NCI-H1694 (cell line): ENCODE measurements at regions not wholly inside any gene's neighbourhood (a gene's known extent, or its start where the extent isn't known, plus 50 kb on each side); places are given as distances from the start of the nearest gene placed in this dataset.

Experiments
- DNase-seq: peaks from one replicate; lab custom pipeline; 2025; lab: John Stamatoyannopoulos, UW

DNA sequence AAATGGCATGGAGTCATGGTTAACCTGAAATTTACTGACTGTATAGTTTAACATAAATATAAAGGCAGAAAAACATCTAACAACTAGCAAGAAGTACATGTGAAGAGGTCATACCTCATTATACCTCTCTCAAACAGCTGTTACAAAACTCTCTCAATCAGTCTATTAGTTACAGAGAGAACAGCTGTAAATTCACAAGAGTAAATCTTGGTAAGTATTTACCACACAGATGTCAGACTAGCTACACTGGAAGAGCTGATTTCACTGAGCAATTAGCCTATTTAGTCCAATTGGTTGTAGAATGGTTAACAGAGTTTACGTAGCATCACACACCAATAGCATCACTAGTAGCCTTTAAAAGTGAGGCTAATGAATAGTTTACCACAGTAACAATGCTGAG is 463.4 kb upstream of the USP15 start:
- DNase-seq = no peak

DNA sequence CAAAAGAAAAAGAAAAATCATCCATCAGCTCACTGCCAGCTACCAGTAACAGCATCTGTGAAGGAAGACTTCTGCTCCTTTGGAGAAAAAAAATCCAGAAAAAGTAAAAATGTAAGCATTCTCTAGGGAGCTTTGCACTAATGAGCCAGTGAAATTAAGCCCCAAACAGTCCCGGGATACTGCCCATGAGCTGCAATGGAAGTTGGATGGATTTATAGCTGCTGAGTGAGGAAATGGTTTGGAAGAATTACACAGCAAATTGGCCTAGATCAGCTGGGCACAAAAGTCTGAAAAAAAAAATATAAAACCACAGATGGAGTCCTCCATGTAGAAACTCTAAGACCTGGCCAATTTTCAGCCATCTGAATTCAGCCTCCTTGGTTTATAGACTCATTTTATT is 462.9 kb upstream of the USP15 start:
- no peak for DNase-seq

DNA sequence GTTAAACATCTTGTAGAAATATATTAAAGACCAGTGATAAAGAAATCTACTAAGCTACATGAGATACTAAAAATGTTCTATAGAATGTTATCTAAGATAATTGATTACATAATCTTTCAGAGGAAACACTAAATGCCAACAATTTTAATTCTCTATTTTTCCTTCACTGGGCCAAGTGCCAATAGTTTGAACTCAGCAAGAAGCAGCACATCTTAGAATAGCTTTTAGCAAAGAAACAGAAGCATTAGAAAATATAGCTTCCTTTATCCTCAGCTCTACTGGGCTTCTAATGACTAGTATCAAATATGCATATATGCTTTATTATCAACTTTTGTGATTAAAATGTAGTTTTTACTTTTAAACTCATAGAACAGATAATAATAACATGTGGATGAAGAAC is 461.4 kb upstream of the USP15 start:
- DNase-seq = no peak

DNA sequence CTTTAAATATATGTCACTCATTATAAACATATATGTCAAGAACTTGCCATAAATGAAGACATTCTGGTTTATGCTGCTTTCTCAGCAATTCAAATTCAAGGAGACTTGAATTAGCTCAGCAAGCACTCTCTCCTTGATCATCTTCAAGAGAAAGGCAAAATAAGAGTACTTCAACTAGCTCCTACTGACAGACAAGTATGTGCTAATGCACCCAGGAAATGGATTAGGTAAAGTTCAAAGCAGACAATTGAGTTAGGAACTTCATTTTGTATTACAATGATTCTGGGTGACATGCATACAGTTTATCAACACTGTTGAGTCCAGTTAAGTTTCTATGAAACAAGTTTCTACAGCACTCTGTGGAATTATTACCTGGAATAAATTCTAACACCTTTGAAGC is 455.9 kb upstream of the USP15 start:
- DNase-seq = no peak

DNA sequence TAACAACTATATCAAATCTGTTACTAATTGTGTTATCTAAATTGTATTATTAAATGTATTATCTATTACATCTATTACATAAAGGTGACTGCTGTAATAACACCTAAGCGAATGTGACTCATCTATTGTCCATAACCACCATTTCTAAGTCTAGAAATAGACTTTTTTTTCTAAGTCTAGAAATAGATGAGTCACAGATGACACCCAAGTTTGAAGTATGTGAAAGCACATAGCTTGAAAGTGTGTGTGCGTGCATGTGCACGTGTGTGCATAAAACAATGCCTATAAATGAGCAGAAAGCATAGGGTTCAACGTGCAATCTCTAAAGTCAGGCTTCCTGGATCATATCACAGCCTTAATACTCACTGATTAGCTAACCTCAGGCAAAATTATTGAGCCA is 451.3 kb upstream of the USP15 start:
- DNase-seq = no peak

DNA sequence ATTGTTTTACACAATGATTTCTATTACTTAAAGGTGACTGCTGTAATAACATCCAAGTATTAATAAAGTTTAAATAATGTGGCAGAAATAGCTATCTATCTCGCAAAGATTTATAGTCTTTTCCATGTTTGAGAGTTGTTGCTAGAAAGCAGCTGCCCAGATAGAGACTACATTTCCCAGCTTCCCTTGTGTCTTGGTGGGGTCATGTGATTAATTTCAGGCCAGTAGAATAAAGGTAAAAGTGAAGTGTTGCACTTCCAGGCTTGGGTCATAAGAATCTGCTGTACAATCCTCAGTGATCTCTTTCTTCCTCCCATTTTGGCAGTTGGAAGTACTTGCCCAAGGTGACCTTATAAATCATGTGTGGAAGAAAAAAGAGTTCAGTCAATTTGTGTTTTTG is 449.7 kb upstream of the USP15 start:
- DNase-seq = no peak

DNA sequence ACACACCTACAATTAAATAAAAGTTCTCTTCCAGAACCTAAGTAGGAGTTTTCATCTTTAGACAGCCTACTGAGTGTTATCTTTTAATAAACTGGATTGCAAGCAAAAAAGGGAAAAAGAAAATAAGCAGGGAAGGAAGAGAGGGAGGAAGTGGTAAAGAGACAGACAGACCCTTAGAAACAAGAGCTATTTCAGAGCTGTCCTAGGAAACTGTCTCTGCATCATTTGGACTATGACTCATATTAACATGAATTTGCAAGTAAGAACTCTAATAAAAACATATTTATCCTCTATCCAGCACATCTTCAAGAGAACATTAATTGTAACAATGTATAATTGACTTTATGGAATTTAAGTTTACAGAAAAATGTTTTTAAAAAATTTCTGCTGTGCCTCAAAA is 438.8 kb upstream of the USP15 start:
- no peak for DNase-seq

DNA sequence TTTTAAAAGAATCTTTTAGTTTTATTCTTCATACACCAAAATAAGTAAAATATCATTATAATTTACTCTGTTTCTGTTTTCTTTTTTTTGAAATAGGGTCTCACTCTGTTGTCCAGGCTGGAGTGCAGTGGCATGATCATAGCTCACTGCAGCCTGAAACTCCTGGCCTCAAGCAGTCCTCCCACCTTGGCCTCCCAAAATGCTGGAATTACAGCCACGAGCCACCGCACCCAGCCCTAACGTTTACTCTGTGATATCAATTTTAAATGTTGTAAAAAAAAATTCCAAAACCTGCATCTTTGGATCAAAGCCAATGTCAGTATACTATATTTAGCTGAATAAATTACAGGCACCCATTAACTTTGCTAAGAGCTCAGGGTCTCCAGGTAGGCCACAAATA is 437.1 kb upstream of the USP15 start:
- no peak for DNase-seq

DNA sequence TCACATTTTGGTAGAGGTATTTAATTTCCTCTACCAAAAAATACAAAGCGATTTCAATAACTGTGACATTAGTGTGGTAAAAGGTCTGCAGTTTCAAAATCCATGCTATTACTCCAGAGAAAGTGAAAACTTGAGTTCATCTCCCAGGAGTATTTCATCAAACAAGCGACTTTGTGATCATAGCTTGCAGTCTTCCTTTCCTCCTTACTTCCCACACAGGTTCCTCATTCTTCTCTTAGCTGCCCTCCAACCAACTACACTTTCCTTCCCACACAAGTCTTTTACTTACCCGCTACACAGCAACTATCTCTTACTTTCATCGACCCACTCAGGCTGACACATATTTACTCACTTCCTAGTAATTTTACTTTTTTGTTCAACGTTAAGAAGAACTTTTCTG is 413.4 kb upstream of the USP15 start:
- DNase-seq = no peak

DNA sequence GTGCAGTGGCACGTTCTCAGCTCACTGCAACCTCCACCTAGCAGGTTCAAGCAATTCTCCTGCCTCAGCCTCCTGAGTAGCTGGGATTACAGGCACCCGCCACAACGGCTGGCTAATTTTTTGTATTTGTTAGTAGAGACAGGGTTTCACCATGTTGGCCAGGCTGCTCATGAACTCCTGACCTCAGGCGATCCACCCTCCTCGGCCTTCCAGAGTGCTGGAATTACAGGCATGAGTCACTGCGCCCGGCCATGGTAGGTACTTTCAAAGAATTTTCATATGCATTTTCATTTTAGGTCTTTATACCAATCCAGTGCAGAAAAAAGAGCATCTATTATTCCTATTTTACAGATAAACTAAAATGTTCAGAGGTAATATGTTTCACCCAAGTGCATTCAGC is 411.3 kb upstream of the USP15 start:
- DNase-seq = no peak

DNA sequence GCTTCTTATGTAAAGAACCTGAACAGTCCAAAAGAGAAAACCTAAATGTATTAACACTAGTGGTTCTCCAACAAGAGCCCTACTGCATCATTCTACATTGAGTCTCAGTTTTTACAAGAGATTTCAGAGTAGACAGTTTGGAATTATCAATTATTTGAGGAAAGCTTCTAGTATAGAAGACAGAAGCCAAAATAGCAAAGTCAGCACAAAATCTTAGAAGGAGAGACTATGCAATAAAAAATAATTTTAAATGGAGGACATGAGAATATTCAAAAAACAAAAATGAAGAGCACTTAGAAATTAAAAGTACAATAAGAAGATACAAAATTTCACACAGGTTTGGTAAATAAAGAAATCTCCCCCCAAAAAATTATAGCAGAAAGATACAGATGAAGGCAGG is 406.3 kb upstream of the USP15 start:
- no peak for DNase-seq

DNA sequence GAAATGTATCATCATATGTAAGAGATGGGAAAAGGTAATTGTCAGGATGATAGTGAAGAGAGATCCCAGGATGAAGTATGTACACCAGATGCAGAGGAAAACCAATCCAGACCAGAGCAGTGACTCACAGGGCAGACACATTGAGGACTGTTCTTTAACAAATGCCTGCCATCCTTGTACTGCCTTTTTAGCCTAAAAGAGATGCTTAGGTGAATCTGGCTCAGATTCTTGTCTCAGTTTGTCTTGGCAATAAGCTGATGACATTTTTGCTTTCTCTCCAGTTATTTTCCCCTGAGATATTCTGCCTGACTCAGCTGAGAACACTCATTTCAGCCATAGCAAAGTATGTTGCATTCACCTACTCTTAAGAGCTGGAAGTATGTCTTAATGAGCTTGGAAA is 405.3 kb upstream of the USP15 start:
- DNase-seq = no peak

DNA sequence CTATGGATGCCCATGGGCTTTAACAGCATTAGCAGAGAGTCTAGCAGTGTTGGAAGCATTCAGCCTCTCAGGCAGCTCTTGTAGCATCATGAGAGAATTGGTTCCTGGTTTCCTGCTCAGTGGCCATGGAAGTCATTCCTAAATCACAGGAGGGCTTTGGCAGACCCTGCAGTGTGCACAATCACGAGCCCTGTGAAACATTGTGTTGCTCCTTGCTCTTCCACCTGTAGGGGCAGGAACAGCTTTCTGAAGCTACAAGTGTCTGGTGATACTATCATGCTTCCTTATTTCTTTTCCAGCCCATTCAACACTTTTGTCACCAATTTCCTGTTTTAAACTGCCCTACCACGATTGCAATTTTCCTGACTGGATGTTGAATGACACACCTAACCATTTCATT is 402.2 kb upstream of the USP15 start:
- DNase-seq = no peak

DNA sequence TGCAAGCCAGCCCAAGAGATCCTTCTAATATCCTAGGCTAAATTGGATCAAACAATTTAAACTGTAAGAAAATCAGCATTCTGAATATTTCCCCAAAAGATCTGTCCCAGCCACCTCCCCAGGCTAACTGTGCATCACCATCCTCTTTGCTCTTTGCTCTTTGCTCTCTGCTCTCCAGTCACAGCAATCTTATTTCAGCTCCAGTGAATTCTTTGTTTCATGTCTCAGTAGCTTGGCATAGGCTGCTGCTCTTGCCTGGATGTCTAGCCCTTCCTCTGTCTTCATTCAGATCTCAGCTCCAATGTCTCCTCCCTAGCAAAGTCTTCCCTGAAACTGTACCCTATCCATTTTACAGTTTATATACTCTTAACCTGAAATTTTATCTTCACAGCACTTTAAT is 399.8 kb upstream of the USP15 start:
- DNase-seq = no peak

DNA sequence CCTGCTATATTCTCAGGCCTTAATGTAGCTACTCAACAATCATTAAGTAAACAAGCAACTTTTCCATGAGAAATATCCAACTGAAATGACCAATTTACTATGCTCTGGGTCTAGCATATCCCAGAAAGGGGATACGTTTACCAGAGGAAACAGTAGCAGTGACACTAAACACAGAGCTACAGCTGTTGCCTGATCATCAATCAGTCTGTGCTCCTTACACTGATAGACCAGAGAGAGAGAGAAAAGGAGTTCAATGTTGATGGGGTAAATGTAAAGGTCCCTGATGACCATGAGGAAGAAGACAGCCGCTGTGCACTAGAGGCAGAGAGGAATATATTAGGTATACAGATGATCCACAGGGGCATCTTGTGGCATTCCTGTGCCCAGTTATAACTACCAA is 397.2 kb upstream of the USP15 start:
- no peak for DNase-seq

DNA sequence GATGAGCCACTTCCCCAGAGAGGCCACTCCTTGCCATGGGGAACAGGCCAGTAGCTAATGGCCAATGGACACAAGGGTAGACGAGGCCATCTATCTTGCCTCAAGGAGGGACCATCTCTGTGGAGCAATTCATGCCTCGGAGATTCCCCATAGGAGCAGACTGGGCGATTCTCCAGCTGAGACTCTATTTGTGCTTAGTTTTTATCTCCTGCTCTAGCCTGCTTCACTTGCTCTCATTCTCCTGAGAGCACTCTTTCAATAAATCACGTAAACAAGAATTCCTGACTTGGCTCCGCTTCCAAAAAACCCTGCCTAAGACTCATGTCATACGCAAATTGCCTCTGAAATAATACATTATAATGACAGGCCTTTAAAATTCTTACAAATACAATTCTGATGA is 396.4 kb upstream of the USP15 start:
- DNase-seq = no peak

DNA sequence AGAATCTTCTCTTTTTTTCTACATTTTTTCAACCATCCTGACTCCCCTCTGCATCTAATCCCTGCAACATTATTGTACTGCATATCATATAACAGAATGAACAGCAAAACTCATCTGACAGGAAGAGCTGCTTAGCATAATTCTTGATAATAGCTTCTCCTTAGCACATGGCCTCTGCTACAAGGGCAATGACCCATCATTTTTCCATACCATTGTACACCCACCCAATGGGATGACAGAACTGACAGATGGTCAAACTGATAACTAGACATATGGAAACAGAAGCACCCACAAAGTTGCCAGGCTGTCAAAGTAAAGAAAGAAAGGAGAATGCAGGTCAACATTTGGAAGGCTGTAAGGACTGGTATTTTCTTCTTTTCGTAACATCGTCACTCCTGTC is 390.4 kb upstream of the USP15 start:
- no peak for DNase-seq

DNA sequence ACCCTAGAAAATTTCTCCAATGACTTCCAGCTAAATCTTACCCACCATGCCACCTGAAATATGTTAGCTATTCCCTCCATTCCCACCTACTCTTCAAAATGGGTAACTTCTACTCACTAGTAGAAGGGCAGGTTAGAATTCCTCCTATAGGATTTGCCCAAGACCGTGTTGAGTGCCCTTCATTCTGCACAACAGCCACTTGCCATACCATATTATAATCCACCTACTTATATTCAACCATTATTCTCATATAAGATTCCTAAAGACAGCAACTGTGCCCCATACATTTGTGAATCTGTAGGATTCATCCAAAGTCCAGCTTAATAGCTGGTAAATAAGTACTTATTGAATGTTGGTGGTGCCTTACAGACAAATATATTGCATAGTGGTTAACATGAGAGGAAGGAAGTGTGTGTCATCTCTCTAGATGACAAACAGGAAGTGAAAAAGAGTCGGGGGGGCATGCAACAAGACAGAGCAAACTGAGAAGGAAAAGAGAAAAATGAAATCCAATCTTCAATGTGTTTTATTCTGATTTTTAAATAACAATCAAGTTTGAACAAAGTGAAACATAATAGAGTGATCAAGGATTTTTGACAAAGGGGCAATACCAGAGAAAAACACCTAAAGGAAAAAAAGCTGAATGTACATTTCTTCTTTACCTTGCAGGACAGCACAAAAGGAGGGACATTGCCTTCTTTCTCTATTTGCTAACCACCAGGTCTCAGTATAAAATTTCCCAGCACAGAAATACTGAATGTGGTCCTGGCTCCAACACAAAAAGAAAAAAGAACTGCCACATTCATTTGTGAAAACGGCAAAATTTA is 389.3 kb upstream of the USP15 start:
- DNase-seq = no peak

DNA sequence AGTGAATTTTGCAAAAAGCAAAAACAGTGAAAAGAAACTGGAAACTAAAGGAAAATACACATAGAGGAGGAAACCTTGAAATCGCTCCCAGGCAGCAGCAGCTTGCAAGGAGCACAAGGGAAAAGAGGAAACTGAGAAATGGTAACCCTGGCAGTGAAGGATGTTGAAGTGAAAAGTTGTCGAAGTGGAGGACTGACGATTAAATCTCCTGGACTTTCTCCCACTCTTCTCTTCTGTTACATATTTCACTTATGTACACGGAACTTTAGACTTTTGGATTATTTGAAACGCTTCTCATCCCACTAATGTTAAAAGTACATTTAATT is 388.8 kb upstream of the USP15 start:
- no peak for DNase-seq

DNA sequence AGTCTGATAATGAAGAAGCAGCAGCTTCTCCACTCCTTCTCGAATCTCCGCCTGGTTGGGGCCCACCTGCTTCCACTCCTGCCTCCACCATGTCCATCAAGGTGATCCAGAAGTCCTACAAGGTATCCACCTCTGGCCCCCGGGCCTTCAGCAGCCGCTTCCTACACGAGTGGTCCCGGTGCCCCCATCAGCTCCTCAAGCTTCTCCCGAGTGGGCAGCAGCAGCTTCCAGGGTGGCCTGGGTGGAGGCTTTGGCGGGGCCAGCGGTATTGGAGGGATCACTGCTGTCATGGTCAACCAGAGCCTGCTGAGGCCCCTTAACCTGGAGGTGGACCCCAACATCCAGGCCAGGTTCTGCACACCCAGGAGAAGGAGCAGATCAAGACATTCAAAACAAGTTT is 381.0 kb upstream of the USP15 start:
- DNase-seq = no peak

DNA sequence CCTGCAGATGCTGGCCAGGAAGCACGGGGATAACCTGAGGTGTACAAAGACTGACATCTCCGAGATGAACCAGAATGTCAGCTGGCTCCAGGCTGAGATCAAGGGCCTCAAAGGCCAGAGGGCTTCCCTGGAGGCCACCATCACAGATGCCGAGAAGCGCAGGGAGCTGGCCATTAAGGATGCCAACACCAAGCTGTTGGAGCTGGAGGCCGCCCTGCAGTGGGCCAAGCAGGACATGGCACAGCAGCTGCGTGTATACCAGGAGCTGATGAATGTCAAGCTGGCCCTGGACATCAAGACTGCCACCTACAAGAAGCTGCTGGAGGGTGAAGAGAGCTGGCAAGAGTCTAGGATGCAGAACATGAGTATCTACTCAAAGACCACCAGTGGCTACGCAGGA is 380.0 kb upstream of the USP15 start:
- no peak for DNase-seq

DNA sequence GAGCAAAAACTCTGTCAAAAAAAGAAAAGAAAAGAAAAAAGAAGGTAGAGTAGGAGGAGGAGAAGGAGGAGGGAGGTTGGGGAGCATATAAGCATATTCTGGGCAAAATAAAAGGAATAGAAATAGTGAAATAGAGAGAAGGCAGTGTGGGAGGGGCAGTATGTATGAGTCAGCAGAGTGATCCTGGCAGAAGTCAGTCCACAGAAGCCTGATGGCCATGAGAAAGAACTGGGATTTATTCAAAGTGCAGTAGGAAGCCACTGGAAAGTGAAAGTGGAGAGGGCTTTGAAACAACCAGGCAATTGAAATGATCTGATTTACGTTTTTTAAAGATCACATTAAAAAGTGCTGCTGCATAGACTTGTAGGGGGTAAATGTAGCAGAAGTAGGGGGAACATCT is 368.6 kb upstream of the USP15 start:
- DNase-seq = no peak

DNA sequence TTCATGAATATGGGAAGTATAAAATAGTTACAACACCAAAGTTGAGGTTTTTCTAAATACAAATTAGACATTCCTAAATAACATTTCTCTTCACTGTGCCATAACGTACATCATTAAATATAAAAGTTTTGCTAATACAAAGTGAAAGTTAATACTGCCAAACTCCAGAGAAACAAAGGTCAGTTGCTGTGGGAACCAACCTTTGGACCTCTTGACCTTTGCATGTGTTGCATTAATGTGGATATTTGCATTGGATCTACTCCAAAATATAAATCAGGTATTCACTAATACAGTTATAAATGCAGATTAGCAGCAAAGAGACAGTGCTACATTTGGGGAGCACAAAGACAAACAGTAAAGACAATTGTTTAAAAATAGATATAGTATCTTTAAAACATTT is 366.0 kb upstream of the USP15 start:
- no peak for DNase-seq

DNA sequence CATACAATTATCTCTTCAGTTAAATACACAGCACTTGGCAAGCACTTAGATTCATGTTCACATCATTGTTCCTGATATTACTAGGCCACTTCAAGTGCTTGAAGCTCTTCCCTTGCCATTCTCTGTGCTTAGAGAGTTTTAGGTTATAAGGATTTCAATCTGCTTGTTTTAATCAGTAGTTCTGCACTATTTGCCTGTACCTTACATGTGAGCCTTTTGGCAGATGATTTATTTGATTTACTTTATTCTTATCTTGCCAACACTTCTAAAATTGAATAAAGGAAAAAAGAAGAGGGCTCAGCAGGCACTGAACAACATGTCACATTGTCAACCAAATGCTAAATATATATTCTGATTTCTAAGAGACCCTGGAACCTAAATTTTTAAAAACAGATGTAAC is 363.8 kb upstream of the USP15 start:
- DNase-seq = no peak

DNA sequence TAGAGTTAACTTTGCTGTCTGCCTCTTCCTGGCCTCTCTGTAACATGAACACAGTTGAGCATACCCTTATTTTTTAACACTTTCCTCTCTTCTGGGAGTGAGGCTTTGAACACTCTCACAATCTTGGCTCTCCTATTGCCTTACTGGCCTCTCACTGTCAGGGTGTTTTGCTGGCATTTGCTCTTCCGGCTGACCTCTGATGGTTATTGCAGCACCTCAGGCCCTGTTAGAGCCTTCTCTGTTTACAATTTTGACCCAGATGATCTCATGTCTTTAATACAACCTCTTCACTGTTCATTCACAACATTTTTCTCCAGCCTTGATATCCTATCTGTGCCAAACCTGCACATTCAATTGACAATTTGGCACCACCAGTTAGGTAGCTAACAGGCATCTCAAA is 357.8 kb upstream of the USP15 start:
- DNase-seq = no peak
